ENCODE measurements at regions not wholly inside any gene's neighbourhood (a gene's known extent, or its start where the extent isn't known, plus 50 kb on each side); places are given as distances from the start of the nearest gene placed in this dataset.

GRCh38 chr6:102660303-102660702, 1266.8 kb downstream of the GRIK2 start:
- DNase-seq (ENCODE audit: low read depth in 2 of 2) = no peak

DNA sequence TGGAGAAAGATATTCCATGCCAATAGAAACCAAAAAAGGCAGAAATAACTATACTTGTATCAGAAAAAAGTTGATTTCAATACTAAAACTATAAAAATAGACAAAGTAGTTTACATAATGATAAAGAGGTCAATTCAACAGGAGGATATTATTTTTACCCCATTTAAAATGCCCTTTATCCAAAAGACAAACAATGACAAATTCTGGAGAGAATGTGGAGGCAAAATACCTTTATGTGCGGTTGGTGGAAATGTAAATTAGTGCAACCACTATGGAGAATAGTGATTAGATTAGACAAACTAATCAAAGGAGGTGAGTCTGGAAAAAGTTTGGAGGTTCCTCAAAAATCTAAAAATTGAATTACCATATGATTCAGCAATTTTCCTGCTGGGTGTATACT, 1262.3 kb downstream of the GRIK2 start:
- DNase-seq (ENCODE audit: low read depth in 2 of 2) = no peak

- DNase-seq (ENCODE audit: low read depth in 2 of 2) = no peak
These were observed 1247.9 kb downstream of the GRIK2 start for GRCh38 chr6:102641426-102641825.

GRCh38 chr6:102631921-102632320, 1238.4 kb downstream of the GRIK2 start:
- no peak for DNase-seq (ENCODE audit: low read depth in 2 of 2)

DNA sequence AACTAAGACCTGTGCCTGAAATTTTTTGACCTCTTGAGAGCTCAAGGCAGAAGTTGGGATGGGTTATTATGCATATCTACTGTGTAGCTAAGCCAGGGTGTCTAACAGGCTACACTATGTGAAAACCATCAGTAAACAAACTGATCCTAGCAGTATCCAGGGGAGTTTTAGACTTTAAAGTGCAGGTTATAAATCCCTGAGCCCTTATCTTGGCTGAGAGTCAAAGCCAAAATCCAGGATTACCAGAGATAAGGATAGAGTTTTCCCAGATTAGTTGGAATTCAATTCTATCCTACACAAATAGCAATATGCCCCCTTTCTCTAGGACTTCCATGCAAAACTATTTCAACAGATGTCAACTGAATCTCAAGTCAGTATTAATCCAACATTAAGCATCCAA, 1229.7 kb downstream of the GRIK2 start:
- no peak for DNase-seq (ENCODE audit: low read depth in 2 of 2)

GRCh38 chr6:102619585-102619984, 1226.1 kb downstream of the GRIK2 start:
- DNase-seq (ENCODE audit: low read depth in 2 of 2) = no peak

DNA sequence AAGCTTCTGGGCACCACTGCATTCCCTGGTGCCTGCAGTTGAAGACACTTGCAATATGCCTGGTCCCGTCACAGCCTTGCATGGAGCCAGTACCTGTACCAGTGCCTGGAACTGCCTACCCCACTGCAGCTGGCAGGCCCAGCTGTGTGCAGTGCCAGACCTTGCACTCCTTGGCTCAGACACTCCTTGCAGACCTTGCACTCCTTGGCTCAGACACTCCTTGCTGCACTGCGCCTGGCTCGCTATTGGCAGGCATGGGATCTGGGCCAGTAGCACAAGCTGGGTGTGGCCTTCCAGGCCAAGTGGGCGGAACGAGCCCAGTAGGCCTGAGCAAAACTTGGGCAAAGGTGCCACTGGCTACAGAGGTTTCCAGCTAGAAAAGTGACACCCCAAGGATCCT, 1189.1 kb downstream of the GRIK2 start:
- DNase-seq (ENCODE audit: low read depth in 2 of 2) = no peak

DNA sequence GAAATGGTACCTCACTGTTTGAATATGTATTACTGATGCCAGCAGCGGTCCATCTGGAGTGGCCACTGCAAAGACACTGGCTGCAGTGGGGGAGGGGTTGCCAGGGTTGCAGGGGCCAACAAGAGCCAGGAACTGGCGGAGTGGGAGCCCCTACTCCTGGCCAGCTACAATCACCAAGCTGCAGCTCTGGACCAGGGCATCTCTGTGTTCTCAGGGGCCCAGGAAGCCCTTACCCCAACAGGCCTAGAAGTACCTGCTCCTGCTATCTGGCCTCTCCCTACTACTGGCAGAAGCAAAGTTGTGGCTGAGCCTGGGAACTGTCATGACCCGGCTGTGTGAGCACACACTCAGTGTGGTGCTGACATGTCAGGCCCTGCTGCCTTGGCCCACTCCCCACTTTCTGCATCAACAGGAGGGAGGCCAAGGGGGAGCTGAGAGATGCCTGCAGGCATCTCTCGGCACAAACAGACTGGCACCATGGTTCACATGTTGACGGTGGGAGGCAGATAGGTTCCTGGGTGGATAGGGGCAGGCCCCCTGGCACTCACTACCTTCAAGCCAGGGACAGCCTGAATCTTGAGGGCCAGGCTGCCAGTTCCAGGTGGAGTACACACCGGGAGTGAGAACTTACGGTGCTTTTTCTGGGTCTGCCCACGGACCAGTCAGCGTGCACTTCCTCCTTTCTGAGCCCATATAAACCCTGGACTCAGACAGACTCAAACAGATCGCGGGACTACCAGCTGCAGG, 1188.0 kb downstream of the GRIK2 start:
- no peak for DNase-seq (ENCODE audit: low read depth in 2 of 2)

DNA sequence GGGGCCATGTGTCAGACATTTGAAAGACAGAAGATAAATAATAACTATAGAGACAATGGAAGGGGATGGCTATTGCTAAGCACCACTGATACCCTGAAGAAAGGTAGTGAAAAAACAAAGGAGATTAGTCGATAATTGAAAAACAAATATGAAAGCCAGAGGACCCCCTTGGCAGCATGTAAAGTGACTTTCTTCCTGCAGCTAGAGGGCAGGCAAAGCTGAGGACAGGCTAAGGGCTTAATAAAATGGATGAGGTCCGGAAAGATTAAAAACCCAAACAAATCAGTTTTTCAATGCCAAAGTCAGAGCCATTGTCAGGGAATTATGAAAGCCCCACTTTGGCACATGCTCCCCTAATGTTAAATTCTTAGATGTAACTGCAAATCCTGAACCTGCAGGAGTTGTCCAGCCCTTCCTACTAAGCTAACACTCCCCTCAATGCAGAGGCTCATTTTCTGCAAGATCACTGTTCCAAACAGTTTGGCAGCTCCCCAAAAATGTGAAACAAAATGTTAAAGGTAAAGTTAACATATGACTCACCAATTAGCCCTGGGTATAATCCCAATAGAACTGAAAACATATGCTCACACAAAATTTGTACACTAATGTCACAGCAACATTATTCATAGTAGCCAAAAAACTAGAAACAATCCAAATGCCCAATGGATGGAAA, 1177.9 kb downstream of the GRIK2 start:
- no peak for DNase-seq (ENCODE audit: low read depth in 2 of 2)

DNA sequence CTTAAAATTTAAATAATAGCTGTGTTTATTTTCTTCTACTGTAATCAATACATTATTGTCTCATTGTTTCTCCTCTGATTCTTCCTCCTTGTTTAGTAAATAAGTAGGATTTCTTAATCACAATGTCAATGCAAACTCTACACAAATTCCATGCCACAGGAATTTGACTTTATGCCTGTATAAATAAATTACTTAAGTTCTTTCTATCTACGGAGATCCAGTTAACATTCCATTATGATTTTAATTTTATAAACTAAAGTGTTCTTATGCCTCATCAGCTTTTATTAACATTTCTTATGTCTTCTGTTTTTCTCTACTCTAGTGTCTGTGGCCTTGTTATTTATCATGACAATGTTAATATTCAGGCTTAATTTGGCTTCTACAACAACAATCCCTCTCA, 1169.2 kb downstream of the GRIK2 start:
- no peak for DNase-seq (ENCODE audit: low read depth in 2 of 2)

DNA sequence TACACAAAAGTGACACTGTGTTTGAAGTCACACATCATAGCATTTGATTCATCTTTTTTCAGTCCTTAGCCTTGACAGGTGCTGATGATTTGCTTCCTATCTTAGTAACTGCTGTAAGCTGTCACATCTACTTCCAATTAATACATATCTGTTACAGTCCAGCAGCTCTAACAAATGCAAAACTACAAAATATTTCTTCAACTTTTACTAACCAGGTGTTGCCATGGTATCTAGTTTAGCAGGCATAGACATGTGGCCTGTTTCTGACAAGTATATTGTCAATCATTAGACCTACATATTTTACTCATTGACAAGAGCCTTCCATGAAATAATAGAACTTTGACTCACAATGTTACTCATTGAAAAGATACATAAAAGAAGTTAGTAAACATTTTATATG, 1159.7 kb downstream of the GRIK2 start:
- DNase-seq (ENCODE audit: low read depth in 2 of 2) = no peak

- DNase-seq (ENCODE audit: low read depth in 2 of 2) = no peak
These were observed 1155.8 kb downstream of the GRIK2 start for GRCh38 chr6:102549221-102549874.

DNA sequence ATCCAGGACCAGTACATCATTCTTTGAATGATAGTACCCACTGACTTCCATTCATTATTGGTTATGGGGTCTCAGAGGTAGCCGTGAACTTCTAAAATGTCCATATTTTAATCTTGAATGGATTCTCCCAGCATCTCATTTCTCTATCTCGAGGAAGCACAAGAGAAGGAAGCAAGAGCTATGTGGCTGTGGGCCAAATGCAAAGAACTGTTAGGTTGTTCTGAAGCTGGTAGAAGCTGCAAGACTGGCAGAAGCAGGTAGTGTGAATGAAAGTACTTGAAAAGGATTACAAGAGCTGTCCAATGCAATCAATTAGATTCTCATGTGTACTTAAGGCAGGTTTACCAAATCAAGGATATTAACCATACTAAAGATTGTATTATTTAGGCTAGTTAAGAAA, 1131.8 kb downstream of the GRIK2 start:
- no peak for DNase-seq (ENCODE audit: low read depth in 2 of 2)

DNA sequence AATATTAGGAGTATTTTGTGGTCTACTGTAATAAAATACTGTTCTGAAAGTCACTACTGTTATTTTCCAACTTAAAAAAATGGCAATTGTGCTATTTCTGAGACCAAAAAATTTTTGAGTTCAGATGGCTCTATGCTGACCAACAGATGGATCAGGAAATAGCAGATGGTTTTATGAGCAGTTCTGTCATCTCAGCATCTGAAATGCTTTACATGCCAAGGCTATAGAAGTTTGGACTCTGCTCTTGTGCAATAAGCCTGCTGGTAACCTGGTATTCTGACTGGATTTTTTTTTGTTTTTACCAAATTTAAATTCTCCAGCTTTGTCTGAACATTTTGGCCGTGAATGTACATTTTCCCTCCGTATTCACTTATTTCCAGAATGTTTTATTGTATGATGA, 1127.5 kb downstream of the GRIK2 start:
- DNase-seq (ENCODE audit: low read depth in 2 of 2) = no peak

- DNase-seq (ENCODE audit: low read depth in 2 of 2) = no peak
These were observed 1124.0 kb downstream of the GRIK2 start for GRCh38 chr6:102517506-102517905.

DNA sequence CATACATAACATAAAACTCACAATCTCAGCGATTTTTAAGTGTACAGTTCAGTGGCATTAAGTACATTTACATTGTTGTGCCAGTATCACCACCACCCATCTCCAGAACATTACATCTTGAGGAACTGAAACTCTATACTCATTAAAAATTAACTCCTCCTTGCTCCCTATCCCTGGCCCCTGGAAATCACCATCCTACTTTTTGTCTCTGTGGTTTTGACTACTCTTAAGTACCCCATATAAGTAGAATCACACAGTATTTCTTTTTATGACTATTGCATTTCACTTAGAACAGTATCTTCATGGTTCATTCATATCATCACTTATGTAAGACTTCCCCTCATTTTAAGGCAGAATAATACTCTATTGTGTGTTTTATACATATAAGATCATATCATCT, 1108.1 kb downstream of the GRIK2 start:
- DNase-seq (ENCODE audit: low read depth in 2 of 2) = no peak

DNA sequence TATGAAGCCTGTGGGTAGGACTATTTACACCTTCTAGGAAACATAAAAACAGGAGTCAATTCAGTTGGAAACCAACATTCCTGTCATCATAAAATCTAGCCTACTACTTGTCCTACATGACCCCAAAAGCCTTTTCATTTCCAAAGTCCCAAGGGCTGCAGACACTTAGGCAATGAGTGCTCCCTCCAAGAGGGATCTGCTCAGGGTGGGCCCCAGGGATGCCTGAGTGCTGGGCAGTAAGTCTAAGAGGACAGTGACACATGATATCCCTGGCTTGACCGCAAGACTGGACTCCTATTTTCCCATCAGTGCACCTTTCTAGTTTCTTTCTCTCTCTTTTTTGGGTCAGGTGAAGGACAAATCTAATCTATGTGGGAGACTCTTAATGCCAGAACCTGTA, 1101.3 kb downstream of the GRIK2 start:
- DNase-seq (ENCODE audit: low read depth in 2 of 2) = no peak

DNA sequence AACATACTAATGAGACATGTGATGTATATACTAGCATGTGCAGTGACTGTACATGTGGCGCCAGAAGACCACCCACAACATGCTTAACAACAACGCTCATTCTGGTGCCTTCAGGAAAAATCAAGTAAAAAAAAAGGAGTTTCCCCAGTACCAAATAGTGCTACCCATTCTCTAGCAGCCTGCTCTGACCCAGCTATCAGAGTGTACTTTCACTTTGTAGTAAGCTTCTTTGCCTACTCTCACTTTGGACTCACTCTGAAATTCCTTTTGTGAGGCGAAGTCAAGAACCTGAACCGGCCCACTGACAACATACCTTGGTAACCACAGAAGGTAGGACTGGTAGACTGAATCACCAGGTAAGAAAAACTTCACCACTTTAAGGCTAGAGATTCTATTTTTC, 1100.0 kb downstream of the GRIK2 start:
- no peak for DNase-seq (ENCODE audit: low read depth in 2 of 2)

GRCh38 chr6:102488729-102489128, 1095.2 kb downstream of the GRIK2 start:
- DNase-seq (ENCODE audit: low read depth in 2 of 2) = no peak

- DNase-seq (ENCODE audit: low read depth in 2 of 2) = no peak
These were observed 1092.0 kb downstream of the GRIK2 start for GRCh38 chr6:102485480-102485879.

GRCh38 chr6:102474041-102474807, 1080.7 kb downstream of the GRIK2 start:
- DNase-seq (ENCODE audit: low read depth in 2 of 2) = no peak

GRCh38 chr6:102458990-102459389, 1065.5 kb downstream of the GRIK2 start:
- DNase-seq (ENCODE audit: low read depth in 2 of 2) = no peak

Measured in activated CD4-positive, alpha-beta T cell treated with anti-CD3 and anti-CD28 coated beads for 24 hours (primary cell).